Natural killer cell (primary cell): ENCODE measurements at regions not wholly inside any gene's neighbourhood (a gene's known extent, or its start where the extent isn't known, plus 50 kb on each side); places are given as distances from the start of the nearest gene placed in this dataset.

ENCODE experiments used
- ATAC-seq, 3 donors: fragments of 150-1000 bp in 2 of 3; fragments of 200-7000 bp in 1 of 3; cut with Tn5 transposase; 1 replicate in 1 of 3; 2 replicates in 2 of 3; pipeline ENCODE4 v1.10.0; 2021; ENCODE audit warnings: mild to moderate bottlenecking in 2 of 3, moderate library complexity in 2 of 3
- DNase-seq, 2 donors: peaks; one replicate each; pipeline versions ENCODE4 v3.0.0 to v3.0.0-alpha.2; 2013 to 2021; ENCODE audit warnings: mixed read lengths in 1 of 2
- H3K27ac ChIP-seq: one replicate; pipeline ENCODE4 v1.5.1; 2013; ENCODE audit warnings: mild to moderate bottlenecking, low read length
- H3K27me3 ChIP-seq: one replicate; pipeline ENCODE4 v1.6.1; 2013; ENCODE audit warnings: low read length; ENCODE audit not compliant: control insufficient read depth, insufficient read depth
- H3K36me3 ChIP-seq: one replicate; pipeline ENCODE4 v1.6.1; 2013; ENCODE audit warnings: low read length; ENCODE audit not compliant: control insufficient read depth, insufficient read depth
- H3K4me1 ChIP-seq: one replicate; pipeline ENCODE4 v1.6.1; 2013; ENCODE audit warnings: low read length; ENCODE audit not compliant: control insufficient read depth, insufficient read depth
- H3K4me3 ChIP-seq: one replicate; pipeline ENCODE4 v1.5.1; 2013; ENCODE audit warnings: low read length
- H3K9me3 ChIP-seq: one replicate; pipeline ENCODE4 v1.6.1; 2013; ENCODE audit warnings: low read length; ENCODE audit not compliant: control insufficient read depth, insufficient read depth
- H3K27ac Mint-ChIP-seq, 2 donors: one replicate each; pipeline ENCODE4 v1.8.0; 2022; ENCODE audit warnings: mild to moderate bottlenecking in 2 of 2, mixed read lengths in 2 of 2, moderate library complexity in 1 of 2
- H3K27me3 Mint-ChIP-seq, 2 donors: one replicate each; pipeline ENCODE4 v1.8.0; 2022; ENCODE audit warnings: low read depth in 2 of 2, mixed read lengths in 2 of 2
- H3K36me3 Mint-ChIP-seq: one replicate; pipeline ENCODE4 v1.8.0; 2022; ENCODE audit warnings: mixed read lengths
- H3K4me1 Mint-ChIP-seq, 2 donors: one replicate each; pipeline ENCODE4 v1.8.0; 2022; ENCODE audit warnings: mixed read lengths in 2 of 2
- H3K4me3 Mint-ChIP-seq: one replicate; pipeline ENCODE4 v1.8.0; 2022; ENCODE audit warnings: mild to moderate bottlenecking, moderate library complexity, mixed read lengths
- H3K9me3 Mint-ChIP-seq, 2 donors: one replicate each; pipeline ENCODE4 v1.8.0; 2022; ENCODE audit warnings: mixed read lengths in 2 of 2
- WGBS: methylation state at CpG from one replicate; pipeline ENCODE4 v1.1.7; 2013; ENCODE audit warnings: missing lambda C conversion rate; ENCODE audit not compliant: insufficient coverage; 5-methylcytosine and 5-hydroxymethylcytosine counted together
- intact Hi-C: fragments of 100-400 bp; cut with micrococcal nuclease; formaldehyde crosslinking; loops from one replicate; pipeline ENCODE4 v1.14.2; 2022
- TF ChIP-seq, protein P1 (sequence below): fragments of 200-600 bp; IDR thresholded peaks from one replicate; pipeline ENCODE4 v1.8.0; 2022; ENCODE audit warnings: antibody characterized with exemption

DNA sequence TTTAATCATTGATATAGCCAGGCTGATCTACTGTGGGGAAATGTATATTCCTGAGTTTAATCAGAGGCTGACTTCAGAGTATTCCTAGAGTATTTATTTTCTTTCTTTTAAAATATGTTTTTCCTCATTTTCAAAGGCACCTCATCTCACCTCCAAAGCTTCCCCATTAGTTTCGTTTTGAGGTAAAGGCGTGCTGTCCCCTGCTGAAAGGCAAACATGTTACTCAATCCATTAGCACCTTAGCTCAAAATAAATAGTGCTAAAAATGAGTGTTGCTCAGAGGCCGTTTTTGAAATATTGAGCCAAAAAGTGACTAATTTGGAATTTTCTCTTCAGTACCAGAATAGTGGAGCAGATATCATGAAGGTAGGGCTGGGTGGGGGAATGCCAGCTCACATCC lies 386.2 kb downstream of the SOX11 start:
- no peak overlapping the region for H3K27ac Mint-ChIP-seq
- 77% methylated on average over 3 of the region's 3 CpGs for WGBS
- peaks cover 2 to 12% of the 10 kb centered on the region in 2 donors for H3K9me3 Mint-ChIP-seq
- H3K4me1 Mint-ChIP-seq = no peaks in the 10 kb centered on the region
- Histone ChIP-seq H3K27me3 (no peaks in the 10 kb centered on the region), H3K9me3 (no peaks in the 10 kb centered on the region), H3K4me3 (no peak overlapping the region), H3K36me3 (no peaks in the 10 kb centered on the region), H3K27ac (no peak overlapping the region), H3K4me1 (no peaks in the 10 kb centered on the region)
- intact Hi-C loops = no loop called here
- no peak for ATAC-seq
- no peak overlapping the region for H3K4me3 Mint-ChIP-seq
- no peak for DNase-seq
- no peaks in the 10 kb centered on the region for H3K36me3 Mint-ChIP-seq
- TF ChIP-seq, protein P1, sequence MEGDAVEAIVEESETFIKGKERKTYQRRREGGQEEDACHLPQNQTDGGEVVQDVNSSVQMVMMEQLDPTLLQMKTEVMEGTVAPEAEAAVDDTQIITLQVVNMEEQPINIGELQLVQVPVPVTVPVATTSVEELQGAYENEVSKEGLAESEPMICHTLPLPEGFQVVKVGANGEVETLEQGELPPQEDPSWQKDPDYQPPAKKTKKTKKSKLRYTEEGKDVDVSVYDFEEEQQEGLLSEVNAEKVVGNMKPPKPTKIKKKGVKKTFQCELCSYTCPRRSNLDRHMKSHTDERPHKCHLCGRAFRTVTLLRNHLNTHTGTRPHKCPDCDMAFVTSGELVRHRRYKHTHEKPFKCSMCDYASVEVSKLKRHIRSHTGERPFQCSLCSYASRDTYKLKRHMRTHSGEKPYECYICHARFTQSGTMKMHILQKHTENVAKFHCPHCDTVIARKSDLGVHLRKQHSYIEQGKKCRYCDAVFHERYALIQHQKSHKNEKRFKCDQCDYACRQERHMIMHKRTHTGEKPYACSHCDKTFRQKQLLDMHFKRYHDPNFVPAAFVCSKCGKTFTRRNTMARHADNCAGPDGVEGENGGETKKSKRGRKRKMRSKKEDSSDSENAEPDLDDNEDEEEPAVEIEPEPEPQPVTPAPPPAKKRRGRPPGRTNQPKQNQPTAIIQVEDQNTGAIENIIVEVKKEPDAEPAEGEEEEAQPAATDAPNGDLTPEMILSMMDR = no peak
- H3K27me3 Mint-ChIP-seq = no peaks in the 10 kb centered on the region

DNA sequence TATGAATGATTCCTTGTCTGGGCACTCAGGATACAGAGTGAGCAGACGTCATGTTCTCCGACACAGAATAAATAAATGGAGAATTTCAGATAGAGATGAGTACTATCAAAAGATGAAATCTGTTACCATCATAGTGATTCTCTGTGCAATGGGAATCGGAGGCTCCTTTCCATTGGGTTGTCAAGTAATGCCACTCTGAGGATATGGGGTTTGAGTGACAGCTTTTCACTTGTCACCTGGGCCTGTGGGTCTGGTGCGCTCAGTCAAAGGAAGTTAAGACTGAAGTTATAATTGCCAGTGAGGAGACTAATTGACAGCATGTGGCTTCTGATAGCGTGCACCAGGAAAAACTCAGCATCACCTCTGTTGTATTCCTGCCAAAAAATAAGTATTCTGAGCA lies 387.2 kb downstream of the SOX11 start:
- H3K4me1 ChIP-seq = no peaks in the 10 kb centered on the region
- no peak overlapping the region for H3K27ac ChIP-seq
- H3K9me3 ChIP-seq = no peaks in the 10 kb centered on the region
- TF ChIP-seq, protein P1 = no peak
- no peak overlapping the region for H3K4me3 ChIP-seq
- no peaks in the 10 kb centered on the region for H3K4me1 Mint-ChIP-seq
- DNase-seq (no peak), ATAC-seq (no peak)
- H3K36me3 Mint-ChIP-seq = no peaks in the 10 kb centered on the region
- H3K27me3 Mint-ChIP-seq = no peaks in the 10 kb centered on the region
- intact Hi-C loops = no loop called here
- H3K9me3 Mint-ChIP-seq = peaks cover 2 to 12% of the 10 kb centered on the region in 2 donors
- H3K27ac Mint-ChIP-seq = no peak overlapping the region
- H3K27me3 ChIP-seq = no peaks in the 10 kb centered on the region
- no peak overlapping the region for H3K4me3 Mint-ChIP-seq
- WGBS = 57% methylated on average over 5 of the region's 5 CpGs
- H3K36me3 ChIP-seq = no peaks in the 10 kb centered on the region

DNA sequence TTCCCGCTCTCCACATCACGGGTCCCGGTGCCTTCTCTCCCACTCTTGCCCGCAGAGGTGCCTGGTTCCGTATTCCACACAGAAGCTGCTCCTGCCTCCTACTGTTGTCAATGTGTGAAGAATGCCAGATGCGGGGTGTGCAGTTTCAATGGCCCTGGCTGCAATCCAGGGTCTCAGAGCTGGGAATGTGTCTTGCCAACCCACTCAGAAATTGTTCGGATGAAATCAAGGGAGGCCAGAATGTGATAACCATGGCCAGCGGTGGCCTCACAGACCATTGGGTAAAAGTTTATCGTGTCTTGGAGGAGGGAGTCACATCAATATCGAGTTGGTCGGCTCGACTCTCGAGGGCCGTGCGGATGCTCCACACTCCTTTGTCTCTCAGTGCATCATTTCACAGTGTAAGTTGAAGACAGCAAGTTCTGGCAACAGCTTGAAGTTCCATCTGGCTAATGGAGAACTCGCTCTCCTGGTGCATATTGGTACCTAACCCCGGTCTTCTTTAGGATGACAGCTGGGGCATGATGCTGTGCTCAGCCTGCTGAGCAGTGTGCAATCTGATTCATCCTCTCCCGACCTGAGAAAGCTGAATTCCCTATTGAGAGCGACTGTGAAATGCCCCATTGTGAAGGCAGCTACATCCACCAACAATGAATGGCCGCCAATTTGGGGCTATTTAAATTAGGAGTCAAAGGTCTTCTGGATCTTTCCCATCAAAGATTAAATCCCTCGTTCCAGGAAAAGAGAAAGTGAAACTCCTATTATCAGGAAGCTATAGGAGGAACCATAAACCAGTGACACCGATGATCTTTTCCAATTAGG lies 389.0 kb downstream of the SOX11 start:
- H3K4me1 Mint-ChIP-seq = no peaks in the 10 kb centered on the region
- Histone ChIP-seq H3K27me3 (no peaks in the 10 kb centered on the region), H3K36me3 (no peaks in the 10 kb centered on the region), H3K4me1 (no peaks in the 10 kb centered on the region), H3K9me3 (peaks cover under 1% of the 10 kb centered on the region), H3K27ac (no peak overlapping the region), H3K4me3 (no peak overlapping the region)
- intact Hi-C loops = no loop called here
- no peak for DNase-seq
- H3K27ac Mint-ChIP-seq = no peak overlapping the region
- no peak overlapping the region for H3K4me3 Mint-ChIP-seq
- no peaks in the 10 kb centered on the region for H3K27me3 Mint-ChIP-seq
- WGBS = 87% methylated on average over 22 of the region's 22 CpGs
- H3K9me3 Mint-ChIP-seq = peaks cover 2 to 12% of the 10 kb centered on the region in 2 donors
- ATAC-seq = no peak
- no peaks in the 10 kb centered on the region for H3K36me3 Mint-ChIP-seq
- TF ChIP-seq, protein P1 = no peak
